Upper lobe of right lung (tissue), 1 donor: ENCODE measurements at regions not wholly inside any gene's neighbourhood (a gene's known extent, or its start where the extent isn't known, plus 50 kb on each side); places are given as distances from the start of the nearest gene placed in this dataset.
"Not testable (repeated sequence)": the region's sequence is repeated elsewhere in the genome, so short reads cannot be mapped to it uniquely, and the experiment has no call there.

Experiments
- ATAC-seq: fragments of 200-7000 bp; cut with Tn5 transposase; one replicate; pipeline ENCODE4 v1.9.1; 2020; ENCODE audit warnings: mild to moderate bottlenecking, moderate library complexity
- DNase-seq: peaks from one replicate; pipeline ENCODE4 v3.0.0-alpha.2; 2020
- H3K27ac ChIP-seq: fragments of 200-600 bp; one replicate; pipeline ENCODE4 v1.8.0; 2022
- H3K27me3 ChIP-seq: fragments of 200-600 bp; one replicate; pipeline ENCODE4 v1.8.0; 2022; ENCODE audit warnings: mild to moderate bottlenecking
- H3K36me3 ChIP-seq: fragments of 200-600 bp; one replicate; pipeline ENCODE4 v1.8.0; 2022
- H3K4me1 ChIP-seq: fragments of 200-600 bp; one replicate; pipeline ENCODE4 v1.8.0; 2022
- H3K4me3 ChIP-seq: fragments of 200-600 bp; one replicate; pipeline ENCODE4 v1.8.0; 2022; ENCODE audit warnings: mild to moderate bottlenecking
- H3K9me3 ChIP-seq: fragments of 200-600 bp; one replicate; pipeline ENCODE4 v1.8.0; 2022
- intact Hi-C: fragments of 100-400 bp; cut with DNase I; formaldehyde crosslinking; loops from one replicate; pipeline ENCODE4 v1.11.0; 2022
- TF ChIP-seq, protein P1 (sequence below): fragments of 200-600 bp; IDR thresholded peaks from one replicate; pipeline ENCODE4 v1.8.0; 2022; ENCODE audit warnings: antibody characterized with exemption
- donor health status: DM: no; HTN: yes; CAD: no; lungs with severe emphysema.

DNA sequence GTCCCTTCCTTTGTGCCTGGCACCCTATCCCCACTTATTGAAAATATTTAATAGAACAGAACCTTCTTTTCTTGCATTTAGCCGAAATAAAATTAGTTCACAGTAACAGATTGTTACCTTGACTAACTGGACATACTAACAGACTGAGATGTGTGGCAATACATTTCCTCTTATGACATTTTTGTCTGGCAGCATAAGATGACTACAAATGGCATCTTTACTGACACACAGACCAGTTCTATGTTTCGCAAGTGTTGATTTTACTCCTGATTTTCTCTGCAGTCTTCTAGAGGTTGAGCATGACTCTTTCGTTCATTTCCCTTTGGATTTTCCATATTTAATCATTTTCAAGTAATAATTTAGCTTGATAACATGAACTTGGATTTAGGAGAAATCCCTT, 474.6 kb downstream of the CBLN4 start:
- ATAC-seq (no peak), DNase-seq (no peak)
- Histone ChIP-seq H3K4me1 (no peaks in the 10 kb centered on the region), H3K9me3 (no peaks in the 10 kb centered on the region), H3K36me3 (no peaks in the 10 kb centered on the region), H3K4me3 (no peak overlapping the region), H3K27me3 (no peaks in the 10 kb centered on the region), H3K27ac (no peak overlapping the region)
- TF ChIP-seq, protein P1, sequence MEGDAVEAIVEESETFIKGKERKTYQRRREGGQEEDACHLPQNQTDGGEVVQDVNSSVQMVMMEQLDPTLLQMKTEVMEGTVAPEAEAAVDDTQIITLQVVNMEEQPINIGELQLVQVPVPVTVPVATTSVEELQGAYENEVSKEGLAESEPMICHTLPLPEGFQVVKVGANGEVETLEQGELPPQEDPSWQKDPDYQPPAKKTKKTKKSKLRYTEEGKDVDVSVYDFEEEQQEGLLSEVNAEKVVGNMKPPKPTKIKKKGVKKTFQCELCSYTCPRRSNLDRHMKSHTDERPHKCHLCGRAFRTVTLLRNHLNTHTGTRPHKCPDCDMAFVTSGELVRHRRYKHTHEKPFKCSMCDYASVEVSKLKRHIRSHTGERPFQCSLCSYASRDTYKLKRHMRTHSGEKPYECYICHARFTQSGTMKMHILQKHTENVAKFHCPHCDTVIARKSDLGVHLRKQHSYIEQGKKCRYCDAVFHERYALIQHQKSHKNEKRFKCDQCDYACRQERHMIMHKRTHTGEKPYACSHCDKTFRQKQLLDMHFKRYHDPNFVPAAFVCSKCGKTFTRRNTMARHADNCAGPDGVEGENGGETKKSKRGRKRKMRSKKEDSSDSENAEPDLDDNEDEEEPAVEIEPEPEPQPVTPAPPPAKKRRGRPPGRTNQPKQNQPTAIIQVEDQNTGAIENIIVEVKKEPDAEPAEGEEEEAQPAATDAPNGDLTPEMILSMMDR: no peak
- intact Hi-C loops: no loop called here

DNA sequence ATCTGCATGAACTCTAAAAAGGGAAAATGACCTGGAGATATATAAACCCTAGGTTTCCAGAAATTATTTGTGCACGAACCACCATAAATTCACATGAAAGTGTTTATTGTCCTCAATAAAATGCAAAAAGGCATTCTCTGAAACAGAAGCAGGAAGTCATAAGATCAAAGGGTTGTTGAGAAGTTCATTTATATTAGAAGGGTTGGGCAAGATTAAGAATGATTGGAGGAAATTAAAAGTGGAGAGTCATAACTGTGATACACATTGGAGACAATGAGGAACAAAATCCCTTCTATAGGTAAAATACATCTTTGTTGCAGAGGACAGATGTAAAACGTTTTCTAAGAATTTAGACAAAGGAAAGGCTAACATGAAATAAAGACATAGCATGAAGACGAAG, 476.8 kb downstream of the CBLN4 start:
- intact Hi-C loops: no loop called here
- Histone ChIP-seq H3K9me3 (no peaks in the 10 kb centered on the region), H3K27me3 (no peaks in the 10 kb centered on the region), H3K36me3 (no peaks in the 10 kb centered on the region), H3K27ac (no peak overlapping the region), H3K4me1 (no peaks in the 10 kb centered on the region), H3K4me3 (no peak overlapping the region)
- ATAC-seq (no peak), DNase-seq (no peak)
- TF ChIP-seq, protein P1: no peak

DNA sequence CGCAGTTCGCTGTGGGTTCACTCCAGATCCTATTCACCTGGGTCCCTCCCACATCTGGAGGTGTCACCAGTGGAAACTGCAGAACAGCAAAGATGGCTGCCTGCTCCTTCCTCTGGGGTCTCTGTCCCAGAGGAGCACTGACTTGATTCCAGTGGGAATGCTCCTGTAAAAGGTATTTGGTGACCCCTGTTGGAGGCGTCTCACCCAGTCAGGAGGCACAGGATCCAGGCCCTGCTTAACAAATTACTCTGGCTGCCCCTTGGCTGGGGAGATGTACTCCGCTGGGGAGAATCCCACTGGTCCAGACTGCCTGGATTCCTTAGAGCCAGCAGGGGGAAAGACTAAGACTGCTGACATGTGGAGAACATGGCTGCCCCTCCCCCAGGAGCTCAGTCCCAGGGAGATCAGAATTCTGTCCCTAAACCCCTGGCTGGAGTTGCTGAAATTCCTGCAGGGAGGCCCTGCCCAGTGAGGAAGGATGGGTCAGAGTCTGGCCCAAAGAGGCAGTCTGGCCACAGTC, 483.0 kb downstream of the CBLN4 start:
- H3K4me1 ChIP-seq: no peaks in the 10 kb centered on the region
- ATAC-seq: no peak
- intact Hi-C loops: no loop called here

DNA sequence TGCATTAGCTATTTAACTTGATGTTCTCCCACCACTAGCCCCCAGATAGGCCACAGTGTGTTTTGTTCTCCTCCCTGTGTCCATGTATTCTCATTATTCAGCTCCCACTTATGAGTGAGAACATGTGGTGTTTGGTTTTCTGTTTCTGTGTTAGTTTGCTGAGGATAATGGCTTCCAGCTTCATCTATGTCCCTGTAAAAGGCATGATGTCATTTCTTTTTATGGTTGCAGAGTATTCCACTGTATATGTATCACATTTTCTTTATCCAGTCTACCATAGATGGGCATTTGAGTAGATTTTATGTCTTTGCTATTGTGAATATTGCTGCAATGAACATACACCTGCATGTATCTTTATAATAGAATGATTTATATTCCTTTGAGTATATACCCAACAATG, 487.7 kb downstream of the CBLN4 start:
- intact Hi-C loops, H3K4me1 ChIP-seq, H3K27ac ChIP-seq, H3K27me3 ChIP-seq, H3K4me3 ChIP-seq, ATAC-seq, DNase-seq, H3K9me3 ChIP-seq, H3K36me3 ChIP-seq: not testable (repeated sequence)

More for the DNA sequence above, 483.0 kb downstream of the CBLN4 start:
- Histone ChIP-seq H3K4me3 (no peak overlapping the region), H3K27ac (no peak overlapping the region), H3K9me3 (no peaks in the 10 kb centered on the region), H3K27me3 (no peaks in the 10 kb centered on the region), H3K36me3 (no peaks in the 10 kb centered on the region)
- DNase-seq: no peak
- TF ChIP-seq, protein P1: no peak

DNA sequence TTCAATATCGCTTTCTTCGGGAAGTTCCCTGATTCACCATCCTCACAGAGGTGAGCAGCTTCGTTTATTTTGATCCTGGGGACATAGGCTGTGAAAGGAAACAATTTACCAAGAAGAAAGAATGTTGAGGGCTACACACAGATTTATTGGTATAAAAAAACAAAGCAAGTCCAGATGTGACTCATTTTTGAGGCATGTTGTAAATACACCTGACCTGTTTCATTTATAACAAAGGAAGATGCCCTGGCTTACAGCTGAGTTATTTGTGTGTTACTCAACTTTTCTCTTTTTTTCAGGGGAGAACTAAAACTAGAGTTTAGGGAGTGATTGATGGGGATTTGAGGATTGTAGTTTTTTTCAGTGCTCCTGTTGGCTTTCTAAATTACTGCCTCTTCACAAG, 489.5 kb downstream of the CBLN4 start:
- no peak overlapping the region for H3K4me3 ChIP-seq
- no peaks in the 10 kb centered on the region for H3K27me3 ChIP-seq
- H3K36me3 ChIP-seq: no peaks in the 10 kb centered on the region
- intact Hi-C loops: no loop called here
- no peaks in the 10 kb centered on the region for H3K4me1 ChIP-seq
- ATAC-seq: no peak
- TF ChIP-seq, protein P1: no peak
- no peak overlapping the region for H3K27ac ChIP-seq
- no peak for DNase-seq
- no peaks in the 10 kb centered on the region for H3K9me3 ChIP-seq

DNA sequence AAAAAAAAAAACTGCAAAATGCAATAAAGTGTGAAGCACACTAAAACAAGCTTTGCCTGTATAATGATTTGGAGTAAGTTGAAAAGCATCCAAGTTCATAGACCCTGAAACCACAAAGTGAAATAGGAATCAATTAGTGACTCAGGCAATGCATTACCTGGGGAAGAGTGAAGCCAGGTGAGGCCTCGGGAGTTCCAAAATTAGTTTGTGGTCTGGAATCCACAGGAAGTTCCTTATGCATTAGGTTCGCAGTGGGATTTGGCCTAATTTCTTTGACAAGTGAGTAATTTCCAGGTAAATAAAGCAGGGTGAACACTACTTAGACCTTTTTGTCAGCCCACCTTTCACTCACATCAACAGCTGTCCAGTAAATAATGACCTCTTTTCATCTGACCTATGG, 490.8 kb downstream of the CBLN4 start:
- intact Hi-C loops: no loop called here
- Histone ChIP-seq H3K27ac (no peak overlapping the region), H3K27me3 (no peaks in the 10 kb centered on the region), H3K36me3 (no peaks in the 10 kb centered on the region), H3K4me1 (no peaks in the 10 kb centered on the region), H3K9me3 (no peaks in the 10 kb centered on the region), H3K4me3 (no peak overlapping the region)
- ATAC-seq (no peak), DNase-seq (no peak)
- TF ChIP-seq, protein P1: no peak
